WTC11 (cell line): ENCODE measurements at regions not wholly inside any gene's neighbourhood (a gene's known extent, or its start where the extent isn't known, plus 50 kb on each side); places are given as distances from the start of the nearest gene placed in this dataset.

Source experiments
- ATAC-seq: fragments of 200-7000 bp; cut with Tn5 transposase; 2 replicates; pipeline ENCODE4 v1.10.0; 2021; ENCODE audit warnings: mild to moderate bottlenecking, moderate library complexity
- CTCF ChIA-PET: fragments of 300-600 bp; sonication (Branson Sonifier 250); formaldehyde crosslinking; loops from one replicate; lab custom pipeline; 2021; ENCODE audit warnings: antibody characterized with exemption; lab: Charles Lee
- POLR2A ChIA-PET: fragments of 350-600 bp; sonication (Branson Sonifier 250); formaldehyde crosslinking; loops from one replicate; lab custom pipeline; 2021; ENCODE audit warnings: antibody characterized with exemption; lab: Charles Lee
- DNase-seq: peaks from one replicate; pipeline ENCODE4 v3.0.0; 2021; ENCODE audit warnings: low spot score
- H3K27ac Mint-ChIP-seq: 2 replicates; pipeline ENCODE4 v1.8.0; 2021; ENCODE audit warnings: mixed read lengths
- H3K27me3 Mint-ChIP-seq: 2 replicates; pipeline ENCODE4 v1.8.0; 2021; ENCODE audit warnings: low read depth, mild to moderate bottlenecking, moderate library complexity, mixed read lengths
- H3K36me3 Mint-ChIP-seq: 2 replicates; pipeline ENCODE4 v1.8.0; 2021; ENCODE audit warnings: mixed read lengths
- H3K4me1 Mint-ChIP-seq: 2 replicates; pipeline ENCODE4 v1.8.0; 2022; ENCODE audit warnings: mixed read lengths
- H3K4me3 Mint-ChIP-seq: 2 replicates; pipeline ENCODE4 v1.8.0; 2021; ENCODE audit warnings: mild to moderate bottlenecking, moderate library complexity, mixed read lengths
- H3K9me3 Mint-ChIP-seq: 2 replicates; pipeline ENCODE4 v1.8.0; 2021; ENCODE audit warnings: mixed read lengths
- ATF1 ChIP-seq: sonication (generic); formaldehyde crosslinking; IDR thresholded peaks from 2 replicates; pipeline ENCODE4 v1.8.1; 2023; ENCODE audit warnings: mild to moderate bottlenecking, moderate library complexity, missing genetic modification reagents
- E2F5 ChIP-seq: sonication (generic); formaldehyde crosslinking; IDR thresholded peaks from 2 replicates; pipeline ENCODE4 v1.8.1; 2022; ENCODE audit warnings: mild to moderate bottlenecking, moderate library complexity, missing genetic modification reagents
- GTF2I ChIP-seq: fragments of 250-450 bp; sonication (Bioruptor Pico); conservative IDR thresholded peaks from 2 replicates; pipeline ENCODE4 v1.4.0; 2021; ENCODE audit warnings: mild to moderate bottlenecking
- IRF2 ChIP-seq: sonication (generic); formaldehyde crosslinking; IDR thresholded peaks from 2 replicates; pipeline ENCODE4 v1.8.0; 2022; ENCODE audit warnings: low read depth, missing genetic modification reagents, borderline replicate concordance
- MXD4 ChIP-seq: fragments of 250-450 bp; sonication (Bioruptor Pico); IDR thresholded peaks from 2 replicates; pipeline ENCODE4 v1.8.0; 2021; ENCODE audit warnings: mild to moderate bottlenecking, moderate library complexity, borderline replicate concordance
- NFYB ChIP-seq: sonication (generic); formaldehyde crosslinking; conservative IDR thresholded peaks from 2 replicates; pipeline ENCODE4 v1.8.0; 2022; ENCODE audit warnings: low read depth, missing genetic modification reagents
- OVOL2 ChIP-seq: fragments of 250-450 bp; sonication (Bioruptor Pico); IDR thresholded peaks from 2 replicates; pipeline ENCODE4 v1.9.0; 2021; ENCODE audit warnings: mild to moderate bottlenecking, borderline replicate concordance
- SP1 ChIP-seq: sonication (generic); formaldehyde crosslinking; conservative IDR thresholded peaks from 2 replicates; pipeline ENCODE4 v1.8.1; 2022; ENCODE audit warnings: missing genetic modification reagents
- TCF7 ChIP-seq: sonication (generic); formaldehyde crosslinking; IDR thresholded peaks from 2 replicates; pipeline ENCODE4 v1.8.0; 2022; ENCODE audit warnings: mild to moderate bottlenecking, low read depth, missing genetic modification reagents, moderate library complexity
- ZBTB21 ChIP-seq: sonication (generic); formaldehyde crosslinking; IDR thresholded peaks from 2 replicates; pipeline ENCODE4 v1.8.1; 2023; ENCODE audit warnings: mild to moderate bottlenecking, missing genetic modification reagents, borderline replicate concordance
- ZNF512 ChIP-seq: sonication (generic); formaldehyde crosslinking; IDR thresholded peaks from 2 replicates; pipeline ENCODE4 v1.8.1; 2022; ENCODE audit warnings: missing genetic modification reagents, borderline replicate concordance
- TF ChIP-seq, protein P1 (sequence below): sonication (generic); formaldehyde crosslinking; IDR thresholded peaks from 2 replicates; pipeline ENCODE4 v1.8.0; 2023; ENCODE audit warnings: missing genetic modification reagents, mild to moderate bottlenecking, borderline replicate concordance
- TF ChIP-seq, protein P2 (sequence below): sonication (generic); formaldehyde crosslinking; IDR thresholded peaks from 2 replicates; pipeline ENCODE4 v1.8.0; 2022; ENCODE audit warnings: mild to moderate bottlenecking, missing genetic modification reagents

GRCh38 chr10:31087851-31088250 lies 56.2 kb upstream of the ZNF438 start (continued):
- TF ChIP-seq, protein P1, sequence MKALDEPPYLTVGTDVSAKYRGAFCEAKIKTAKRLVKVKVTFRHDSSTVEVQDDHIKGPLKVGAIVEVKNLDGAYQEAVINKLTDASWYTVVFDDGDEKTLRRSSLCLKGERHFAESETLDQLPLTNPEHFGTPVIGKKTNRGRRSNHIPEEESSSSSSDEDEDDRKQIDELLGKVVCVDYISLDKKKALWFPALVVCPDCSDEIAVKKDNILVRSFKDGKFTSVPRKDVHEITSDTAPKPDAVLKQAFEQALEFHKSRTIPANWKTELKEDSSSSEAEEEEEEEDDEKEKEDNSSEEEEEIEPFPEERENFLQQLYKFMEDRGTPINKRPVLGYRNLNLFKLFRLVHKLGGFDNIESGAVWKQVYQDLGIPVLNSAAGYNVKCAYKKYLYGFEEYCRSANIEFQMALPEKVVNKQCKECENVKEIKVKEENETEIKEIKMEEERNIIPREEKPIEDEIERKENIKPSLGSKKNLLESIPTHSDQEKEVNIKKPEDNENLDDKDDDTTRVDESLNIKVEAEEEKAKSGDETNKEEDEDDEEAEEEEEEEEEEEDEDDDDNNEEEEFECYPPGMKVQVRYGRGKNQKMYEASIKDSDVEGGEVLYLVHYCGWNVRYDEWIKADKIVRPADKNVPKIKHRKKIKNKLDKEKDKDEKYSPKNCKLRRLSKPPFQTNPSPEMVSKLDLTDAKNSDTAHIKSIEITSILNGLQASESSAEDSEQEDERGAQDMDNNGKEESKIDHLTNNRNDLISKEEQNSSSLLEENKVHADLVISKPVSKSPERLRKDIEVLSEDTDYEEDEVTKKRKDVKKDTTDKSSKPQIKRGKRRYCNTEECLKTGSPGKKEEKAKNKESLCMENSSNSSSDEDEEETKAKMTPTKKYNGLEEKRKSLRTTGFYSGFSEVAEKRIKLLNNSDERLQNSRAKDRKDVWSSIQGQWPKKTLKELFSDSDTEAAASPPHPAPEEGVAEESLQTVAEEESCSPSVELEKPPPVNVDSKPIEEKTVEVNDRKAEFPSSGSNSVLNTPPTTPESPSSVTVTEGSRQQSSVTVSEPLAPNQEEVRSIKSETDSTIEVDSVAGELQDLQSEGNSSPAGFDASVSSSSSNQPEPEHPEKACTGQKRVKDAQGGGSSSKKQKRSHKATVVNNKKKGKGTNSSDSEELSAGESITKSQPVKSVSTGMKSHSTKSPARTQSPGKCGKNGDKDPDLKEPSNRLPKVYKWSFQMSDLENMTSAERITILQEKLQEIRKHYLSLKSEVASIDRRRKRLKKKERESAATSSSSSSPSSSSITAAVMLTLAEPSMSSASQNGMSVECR (CRISPR knock-in tag) = no peak
- TF ChIP-seq GTF2I (CRISPR knock-in tag) (no peak), ZBTB21 (CRISPR knock-in tag) (no peak)
- TF ChIP-seq, protein P2, sequence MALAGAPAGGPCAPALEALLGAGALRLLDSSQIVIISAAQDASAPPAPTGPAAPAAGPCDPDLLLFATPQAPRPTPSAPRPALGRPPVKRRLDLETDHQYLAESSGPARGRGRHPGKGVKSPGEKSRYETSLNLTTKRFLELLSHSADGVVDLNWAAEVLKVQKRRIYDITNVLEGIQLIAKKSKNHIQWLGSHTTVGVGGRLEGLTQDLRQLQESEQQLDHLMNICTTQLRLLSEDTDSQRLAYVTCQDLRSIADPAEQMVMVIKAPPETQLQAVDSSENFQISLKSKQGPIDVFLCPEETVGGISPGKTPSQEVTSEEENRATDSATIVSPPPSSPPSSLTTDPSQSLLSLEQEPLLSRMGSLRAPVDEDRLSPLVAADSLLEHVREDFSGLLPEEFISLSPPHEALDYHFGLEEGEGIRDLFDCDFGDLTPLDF = no peak

GRCh38 chr10:31090894-31091607 lies 59.4 kb upstream of the ZNF438 start:
- no peak overlapping the region for H3K4me3 Mint-ChIP-seq

More at GRCh38 chr10:31090894-31091607, 59.4 kb upstream of the ZNF438 start:
- no peaks in the 10 kb centered on the region for H3K36me3 Mint-ChIP-seq
- no peak overlapping the region for H3K27ac Mint-ChIP-seq
- H3K4me1 Mint-ChIP-seq = no peaks in the 10 kb centered on the region
- no peak for ATAC-seq
- ChIA-PET CTCF (no interaction called here), POLR2A (no interaction called here)
- TF ChIP-seq, protein P1 (CRISPR knock-in tag) = no peak
- TF ChIP-seq E2F5 (CRISPR knock-in tag) (no peak), TCF7 (CRISPR knock-in tag) (no peak), IRF2 (CRISPR knock-in tag) (no peak), NFYB (CRISPR knock-in tag) (no peak), OVOL2 (no peak), SP1 (CRISPR knock-in tag) (no peak), MXD4 (no peak), ZNF512 (CRISPR knock-in tag) (no peak), ATF1 (CRISPR knock-in tag) (no peak)
- H3K27me3 Mint-ChIP-seq = no peaks in the 10 kb centered on the region
- no peak for DNase-seq
- H3K9me3 Mint-ChIP-seq = no peaks in the 10 kb centered on the region
